ENCODE measurements at regions not wholly inside any gene's neighbourhood (a gene's known extent, or its start where the extent isn't known, plus 50 kb on each side); places are given as distances from the start of the nearest gene placed in this dataset.

GRCh38 chr5:122721127-122721526, 53.8 kb upstream of the SNX2 start:
- Histone ChIP-seq H3K27me3 (ENCODE audit: control insufficient read depth in 1 of 2, insufficient read depth in 1 of 2, low read length in 2 of 2) (no peaks in the 10 kb centered on the region), H2BK12ac (ENCODE audit: low read length in 2 of 2) (no peak overlapping the region), H3K36me3 (ENCODE audit: control insufficient read depth in 1 of 2, insufficient read depth in 2 of 2, low read depth in 1 of 2, low read length in 2 of 2) (no peaks in the 10 kb centered on the region), H3K4ac (ENCODE audit: low read depth in 1 of 2, low read length in 2 of 2) (no peak overlapping the region), H4K91ac (ENCODE audit: low read length) (no peak overlapping the region), H2BK15ac (ENCODE audit: low read depth, poor library complexity, severe bottlenecking) (no peak overlapping the region), H2BK120ac (ENCODE audit: low read depth, low read length) (no peak overlapping the region), H4K8ac (ENCODE audit: low read length) (no peak overlapping the region), H3K18ac (ENCODE audit: low read depth in 1 of 2, low read length in 2 of 2) (no peak overlapping the region), H3K23ac (ENCODE audit: low read length in 2 of 2) (no peak overlapping the region), H2BK5ac (ENCODE audit: low read depth, low read length, poor library complexity, severe bottlenecking) (no peak overlapping the region), H3K4me1 (ENCODE audit: control insufficient read depth, insufficient read depth, low read depth, low read length) (no peaks in the 10 kb centered on the region), H3K9ac (ENCODE audit: low read length) (no peak overlapping the region), H3K9me3 (ENCODE audit: control insufficient read depth, low read length) (no peaks in the 10 kb centered on the region), H3K27ac (ENCODE audit: low read length, poor library complexity, severe bottlenecking) (no peak overlapping the region), H2AK5ac (ENCODE audit: low read length, severe bottlenecking) (no peak overlapping the region), H3K79me1 (replicated peaks; ENCODE audit: low read length, poor library complexity, severe bottlenecking) (no peaks in the 10 kb centered on the region), H3K14ac (ENCODE audit: low read length in 2 of 2) (no peak overlapping the region), H2AFZ (ENCODE audit: low read depth, low read length) (no peak overlapping the region), H3K4me3 (ENCODE audit: insufficient read depth in 1 of 2, low read depth in 1 of 2, low read length in 2 of 2) (no peak overlapping the region), H3K4me2 (ENCODE audit: low read length, poor library complexity, severe bottlenecking) (no peak overlapping the region)
- WGBS, result 95% methylated on average over 3 of the region's 3 CpGs
- no peak for DNase-seq

GRCh38 chr5:122722341-122722740, 52.5 kb upstream of the SNX2 start:
- Histone ChIP-seq H2BK5ac (ENCODE audit: low read depth, low read length, poor library complexity, severe bottlenecking) (no peak overlapping the region), H3K4me2 (ENCODE audit: low read length, poor library complexity, severe bottlenecking) (no peak overlapping the region), H3K27ac (ENCODE audit: low read length, poor library complexity, severe bottlenecking) (no peak overlapping the region), H3K4ac (ENCODE audit: low read depth in 1 of 2, low read length in 2 of 2) (no peak overlapping the region), H3K4me1 (ENCODE audit: control insufficient read depth, insufficient read depth, low read depth, low read length) (no peaks in the 10 kb centered on the region), H3K23ac (ENCODE audit: low read length in 2 of 2) (no peak overlapping the region), H4K8ac (ENCODE audit: low read length) (no peak overlapping the region), H3K18ac (ENCODE audit: low read depth in 1 of 2, low read length in 2 of 2) (no peak overlapping the region), H3K79me1 (replicated peaks; ENCODE audit: low read length, poor library complexity, severe bottlenecking) (no peaks in the 10 kb centered on the region), H3K9me3 (ENCODE audit: control insufficient read depth, low read length) (no peaks in the 10 kb centered on the region), H4K91ac (ENCODE audit: low read length) (no peak overlapping the region), H2AFZ (ENCODE audit: low read depth, low read length) (no peak overlapping the region), H2BK120ac (ENCODE audit: low read depth, low read length) (no peak overlapping the region), H2BK12ac (ENCODE audit: low read length in 2 of 2) (no peak overlapping the region), H3K14ac (ENCODE audit: low read length in 2 of 2) (no peak overlapping the region), H2BK15ac (ENCODE audit: low read depth, poor library complexity, severe bottlenecking) (no peak overlapping the region), H3K9ac (ENCODE audit: low read length) (no peak overlapping the region), H3K36me3 (ENCODE audit: control insufficient read depth in 1 of 2, insufficient read depth in 2 of 2, low read depth in 1 of 2, low read length in 2 of 2) (no peaks in the 10 kb centered on the region), H2AK5ac (ENCODE audit: low read length, severe bottlenecking) (no peak overlapping the region), H3K27me3 (ENCODE audit: control insufficient read depth in 1 of 2, insufficient read depth in 1 of 2, low read length in 2 of 2) (no peaks in the 10 kb centered on the region), H3K4me3 (ENCODE audit: insufficient read depth in 1 of 2, low read depth in 1 of 2, low read length in 2 of 2) (no peak overlapping the region)
- DNase-seq, result no peak
- WGBS, result 71% methylated on average over 1 of the region's 2 CpGs

GRCh38 chr5:122723606-122724352, 51.1 kb upstream of the SNX2 start:
- H3K18ac ChIP-seq (ENCODE audit: low read depth in 1 of 2, low read length in 2 of 2), result no peak overlapping the region
- no peak overlapping the region for H4K8ac ChIP-seq (ENCODE audit: low read length)
- peaks cover 6% of the 10 kb centered on the region for H3K9me3 ChIP-seq (ENCODE audit: control insufficient read depth, low read length)
- no peak overlapping the region for H3K23ac ChIP-seq (ENCODE audit: low read length in 2 of 2)
- H3K9ac ChIP-seq (ENCODE audit: low read length), result peak overlapping the region; percentile 76
- WGBS, result 91% methylated on average over 4 of the region's 4 CpGs
- H3K27me3 ChIP-seq (ENCODE audit: control insufficient read depth in 1 of 2, insufficient read depth in 1 of 2, low read length in 2 of 2), result no peaks in the 10 kb centered on the region
- H3K4ac ChIP-seq (ENCODE audit: low read depth in 1 of 2, low read length in 2 of 2), result no peak overlapping the region
- no peaks in the 10 kb centered on the region for H3K79me1 ChIP-seq (replicated peaks; ENCODE audit: low read length, poor library complexity, severe bottlenecking)
- H3K4me3 ChIP-seq (ENCODE audit: insufficient read depth in 1 of 2, low read depth in 1 of 2, low read length in 2 of 2), result peak overlapping the region in 1 of 2 experiments; percentile 20
- no peaks in the 10 kb centered on the region for H3K4me1 ChIP-seq (ENCODE audit: control insufficient read depth, insufficient read depth, low read depth, low read length)
- H2BK15ac ChIP-seq (ENCODE audit: low read depth, poor library complexity, severe bottlenecking), result no peak overlapping the region
- H3K4me2 ChIP-seq (ENCODE audit: low read length, poor library complexity, severe bottlenecking), result no peak overlapping the region
- no peak overlapping the region for H2BK120ac ChIP-seq (ENCODE audit: low read depth, low read length)
- no peaks in the 10 kb centered on the region for H3K36me3 ChIP-seq (ENCODE audit: control insufficient read depth in 1 of 2, insufficient read depth in 2 of 2, low read depth in 1 of 2, low read length in 2 of 2)
- no peak overlapping the region for H4K91ac ChIP-seq (ENCODE audit: low read length)
- H3K14ac ChIP-seq (ENCODE audit: low read length in 2 of 2), result no peak overlapping the region
- H2BK5ac ChIP-seq (ENCODE audit: low read depth, low read length, poor library complexity, severe bottlenecking), result no peak overlapping the region
- no peak for DNase-seq
- H2AFZ ChIP-seq (ENCODE audit: low read depth, low read length), result no peak overlapping the region
- H2BK12ac ChIP-seq (ENCODE audit: low read length in 2 of 2), result no peak overlapping the region
- no peak overlapping the region for H2AK5ac ChIP-seq (ENCODE audit: low read length, severe bottlenecking)
- no peak overlapping the region for H3K27ac ChIP-seq (ENCODE audit: low read length, poor library complexity, severe bottlenecking)

Measured in mesenchymal stem cell (in vitro differentiated cells and primary cell).